WI38 (cell line): ENCODE measurements at regions not wholly inside any gene's neighbourhood (a gene's known extent, or its start where the extent isn't known, plus 50 kb on each side); places are given as distances from the start of the nearest gene placed in this dataset.

Source experiments
- H3K4me3 ChIP-seq: 2 replicates; pipeline ENCODE4 v1.5.1; 2011; ENCODE audit warnings: low read depth, mild to moderate bottlenecking, control low read depth, low read length
- CTCF ChIP-seq: IDR thresholded peaks from 2 replicates; pipeline ENCODE4 v1.5.1; 2012; ENCODE audit warnings: low read depth, mild to moderate bottlenecking, control low read depth, low read length

DNA sequence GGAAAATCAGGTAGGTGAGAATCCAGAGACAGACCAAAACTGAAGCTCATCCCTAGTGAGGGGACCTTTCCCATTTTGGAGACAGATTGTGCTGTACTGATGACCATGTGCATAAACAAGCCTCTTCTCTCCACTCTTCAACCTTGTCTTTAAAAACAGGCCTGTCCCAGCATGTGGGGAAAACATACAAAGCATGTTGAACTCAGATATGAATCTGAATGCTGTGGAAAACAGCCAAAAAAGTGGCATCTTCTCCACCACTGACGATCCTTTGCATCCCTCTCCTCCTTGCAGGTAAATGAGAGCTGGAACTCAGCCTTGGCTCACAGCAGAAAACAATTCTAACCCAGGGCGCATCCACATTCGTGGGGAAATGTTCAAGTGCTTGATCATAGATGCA, 123.7 kb upstream of the FOXQ1 start:
- H3K4me3 ChIP-seq: no peak overlapping the region

GRCh38 chr6:1187293-1188131, 124.4 kb upstream of the FOXQ1 start:
- no peak overlapping the region for H3K4me3 ChIP-seq
- TF ChIP-seq CTCF: no peak

More for the DNA sequence above, 123.7 kb upstream of the FOXQ1 start:
- TF ChIP-seq CTCF: no peak

GRCh38 chr6:1184318-1184717, 127.6 kb upstream of the FOXQ1 start:
- H3K4me3 ChIP-seq: no peak overlapping the region
- no peak for TF ChIP-seq CTCF

GRCh38 chr6:1182722-1183521, 129.0 kb upstream of the FOXQ1 start:
- H3K4me3 ChIP-seq: no peak overlapping the region
- no peak for TF ChIP-seq CTCF

DNA sequence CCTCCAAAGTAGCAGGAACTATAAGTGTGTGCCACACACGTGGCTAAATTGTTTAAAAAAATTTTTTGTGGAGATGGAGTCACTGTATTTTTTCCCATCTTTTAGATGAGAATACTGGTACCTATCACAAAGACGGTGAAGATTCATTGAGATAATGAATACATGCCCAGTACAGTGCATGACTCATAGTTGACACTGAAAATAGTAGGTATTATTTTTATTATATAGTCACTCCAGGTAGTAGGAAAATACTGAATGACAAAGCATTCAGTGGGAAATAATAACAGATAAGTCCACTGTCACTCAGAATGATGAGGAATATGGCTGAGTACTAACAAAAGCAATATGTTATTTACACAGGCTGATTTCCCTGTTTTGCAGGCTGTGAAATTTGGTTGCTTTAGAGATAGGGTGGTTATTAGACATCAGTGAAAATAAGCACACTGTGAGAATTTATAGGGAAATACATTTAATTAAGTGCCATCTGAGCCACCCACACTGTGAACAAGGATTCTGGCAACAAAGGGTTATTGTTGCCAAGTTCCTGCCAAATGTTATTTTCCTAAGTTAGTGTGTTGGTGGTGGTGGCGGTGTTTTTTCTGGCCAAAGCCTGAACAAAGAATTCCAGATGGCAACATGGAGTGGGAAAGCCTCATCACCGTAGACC, 129.8 kb upstream of the FOXQ1 start:
- TF ChIP-seq CTCF: no peak
- no peak overlapping the region for H3K4me3 ChIP-seq

GRCh38 chr6:1179571-1180459, 132.1 kb upstream of the FOXQ1 start:
- H3K4me3 ChIP-seq: no peak overlapping the region
- no peak for TF ChIP-seq CTCF
